ENCODE measurements at regions not wholly inside any gene's neighbourhood (a gene's known extent, or its start where the extent isn't known, plus 50 kb on each side); places are given as distances from the start of the nearest gene placed in this dataset.
"Not testable (repeated sequence)": the region's sequence is repeated elsewhere in the genome, so short reads cannot be mapped to it uniquely, and the experiment has no call there.

DNA sequence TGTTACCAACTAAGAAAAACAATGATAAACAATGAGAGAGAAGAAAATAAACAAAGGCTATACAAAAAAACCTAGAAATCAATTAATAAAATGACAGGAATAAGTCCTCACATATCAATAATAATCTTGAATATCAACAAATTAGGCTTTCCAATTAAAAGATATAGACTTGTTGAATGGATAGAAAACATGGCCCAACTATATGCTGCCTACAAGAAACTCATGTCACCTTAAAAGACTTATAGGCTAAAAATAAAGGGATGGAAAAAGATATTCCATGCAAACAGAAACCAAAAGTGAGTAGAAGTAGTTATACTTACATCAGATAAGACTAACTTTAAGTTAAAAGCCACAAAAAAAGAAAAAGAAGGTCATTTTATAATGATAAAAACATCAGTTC lies 183.9 kb downstream of the MYRFL start:
- no peak for DNase-seq

DNA sequence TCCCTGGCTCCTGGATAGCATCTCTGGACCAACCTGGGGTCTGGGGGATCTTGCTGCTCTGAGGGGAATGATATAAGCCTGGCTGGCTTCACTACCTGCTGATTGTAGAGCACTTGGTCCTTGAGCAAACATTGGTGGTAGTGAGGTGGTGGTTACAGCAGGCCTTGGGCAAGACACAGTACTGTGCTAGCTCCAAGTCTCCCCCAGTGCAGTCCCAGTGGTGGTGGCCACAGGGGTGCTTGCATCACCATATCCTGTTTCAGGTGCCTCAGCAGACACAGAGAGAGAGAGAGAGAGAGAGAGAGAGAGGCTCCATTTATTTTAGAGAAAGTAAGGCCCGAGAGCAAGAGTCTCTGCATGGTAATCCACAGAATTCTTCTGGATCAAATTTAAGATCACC lies 186.3 kb downstream of the MYRFL start:
- DNase-seq = no peak

DNA sequence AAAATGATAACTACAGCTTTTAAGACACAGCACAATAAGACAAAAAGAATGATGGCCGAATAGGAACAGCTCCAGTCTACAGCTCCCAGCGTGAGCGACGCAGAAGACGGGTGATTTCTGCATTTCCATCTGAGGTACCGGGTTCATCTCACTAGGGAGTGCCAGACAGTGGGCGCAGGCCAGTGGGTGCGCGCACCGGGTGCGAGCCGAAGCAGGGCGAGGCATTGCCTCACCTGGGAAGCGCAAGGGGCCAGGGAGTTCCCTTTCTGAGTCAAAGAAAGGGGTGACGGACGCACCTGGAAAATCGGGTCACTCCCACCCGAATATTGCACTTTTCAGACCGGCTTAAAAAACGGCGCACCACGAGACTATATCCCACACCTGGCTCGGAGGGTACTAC lies 188.0 kb downstream of the MYRFL start:
- not testable (repeated sequence) for DNase-seq

DNA sequence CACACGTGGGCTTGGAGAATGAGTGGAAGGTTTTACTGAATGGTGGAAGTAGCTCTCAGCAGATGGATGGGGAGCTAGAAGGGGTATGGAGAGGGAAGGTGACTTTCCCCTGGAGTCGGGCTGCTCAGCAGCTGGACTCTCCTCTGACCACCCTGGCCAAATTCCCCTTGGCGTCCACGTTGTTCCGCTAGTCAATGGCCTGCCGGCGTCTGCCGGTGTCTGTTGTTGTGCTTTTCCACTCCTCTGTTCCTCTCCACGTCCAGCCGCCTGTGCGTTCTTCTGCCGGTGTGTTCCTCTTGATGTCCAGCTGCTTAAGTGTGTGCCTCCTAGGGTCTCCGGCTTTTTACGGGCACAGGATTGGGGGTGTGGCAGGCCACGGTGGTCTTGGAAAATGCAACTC lies 203.5 kb downstream of the MYRFL start:
- no peak for DNase-seq

DNA sequence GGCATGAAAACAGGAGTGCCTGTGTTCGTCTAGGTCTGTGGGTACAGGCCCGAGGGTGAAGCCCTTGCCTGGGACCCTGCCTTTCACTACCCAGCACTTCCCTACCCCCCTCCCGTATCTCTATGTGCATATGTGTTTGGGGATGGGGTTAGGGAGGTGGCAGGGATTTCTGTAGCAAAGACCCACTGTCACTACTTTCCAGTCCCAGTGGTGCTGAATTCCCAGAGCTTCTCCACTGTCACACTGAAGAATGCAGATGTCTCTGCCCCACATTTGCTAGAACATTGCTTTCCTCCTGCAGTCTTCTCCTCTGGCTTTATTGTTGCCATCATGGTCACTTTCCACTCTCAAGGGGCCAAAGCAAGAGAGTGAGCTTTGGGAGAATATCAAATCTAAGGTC lies 203.9 kb downstream of the MYRFL start:
- DNase-seq = no peak

DNA sequence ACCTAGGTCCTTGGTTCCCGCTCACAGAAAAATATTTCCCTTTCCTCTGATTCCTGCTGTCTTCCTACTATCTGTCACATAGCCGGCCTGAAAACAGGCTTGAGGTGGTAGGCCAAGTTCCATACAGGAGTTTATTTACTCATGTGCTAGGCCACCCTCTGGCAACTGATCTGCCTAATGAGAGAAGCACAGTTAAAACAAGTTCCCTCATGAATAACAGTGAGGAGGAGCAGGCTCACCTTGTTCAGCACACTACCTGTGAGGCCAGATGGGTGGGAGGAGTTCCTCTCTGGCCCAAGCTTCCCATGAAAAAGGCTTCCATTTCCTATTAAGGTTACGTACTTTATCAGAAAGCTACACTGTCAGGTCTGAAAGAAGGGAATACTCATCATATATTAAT lies 206.0 kb downstream of the MYRFL start:
- no peak for DNase-seq

DNA sequence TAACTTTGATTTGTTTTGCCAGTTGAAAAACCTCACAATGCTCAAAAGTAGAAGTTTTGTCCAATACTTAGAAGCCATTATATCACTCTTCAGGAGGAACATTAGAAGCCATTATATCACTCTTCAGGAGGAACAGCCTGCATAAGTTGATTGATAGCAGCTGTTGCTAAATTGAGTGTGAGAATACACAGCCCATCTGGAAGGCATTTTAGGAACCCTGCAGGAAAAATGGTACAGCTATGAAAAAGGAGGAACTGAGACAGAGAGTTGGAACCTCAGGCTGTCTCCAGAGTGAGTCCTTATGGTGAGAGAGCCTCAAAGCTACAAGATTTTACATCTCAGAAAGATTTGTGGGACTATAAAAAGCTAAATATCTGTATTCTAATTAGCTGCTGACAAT lies 207.0 kb downstream of the MYRFL start:
- DNase-seq = no peak

DNA sequence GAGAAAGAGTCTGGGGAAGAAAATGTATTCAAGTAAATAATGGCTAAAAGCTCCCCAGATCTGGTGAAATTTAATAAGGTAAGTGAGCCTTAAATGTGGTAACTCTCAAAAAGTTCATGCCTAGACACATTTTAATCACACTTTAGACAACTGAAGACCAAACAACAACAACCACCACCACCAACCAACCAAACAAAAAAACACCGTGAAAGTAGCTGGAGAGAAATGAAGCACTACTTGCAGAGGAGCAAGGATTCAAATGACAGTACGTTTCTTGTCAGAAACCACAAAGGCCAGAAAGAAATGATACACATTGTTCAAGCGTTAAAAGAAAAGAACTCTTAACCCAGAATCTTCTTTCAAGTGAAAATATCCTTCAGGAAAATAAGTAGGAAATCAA lies 208.3 kb downstream of the MYRFL start:
- DNase-seq = no peak

DNA sequence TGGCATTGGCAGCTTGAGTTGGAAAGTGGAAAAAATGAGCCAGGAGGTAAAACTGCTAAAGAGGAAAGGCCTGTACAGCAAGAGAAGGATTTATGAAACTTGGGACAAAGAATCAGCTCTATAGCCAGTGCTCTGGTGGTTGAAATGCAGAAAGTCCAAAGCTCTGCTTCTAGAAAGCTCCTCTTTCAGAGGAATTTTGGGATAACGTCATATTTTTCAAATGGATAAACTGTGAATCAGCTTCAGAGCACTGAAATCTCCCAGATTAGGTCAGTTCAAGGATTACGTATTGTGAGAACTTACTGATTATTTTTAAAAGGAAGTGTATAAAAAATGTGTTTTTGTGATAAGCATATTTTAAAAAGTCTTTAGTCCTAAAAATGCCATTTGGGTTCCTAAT lies 203.1 kb upstream of the CNOT2 start:
- no peak for DNase-seq

DNA sequence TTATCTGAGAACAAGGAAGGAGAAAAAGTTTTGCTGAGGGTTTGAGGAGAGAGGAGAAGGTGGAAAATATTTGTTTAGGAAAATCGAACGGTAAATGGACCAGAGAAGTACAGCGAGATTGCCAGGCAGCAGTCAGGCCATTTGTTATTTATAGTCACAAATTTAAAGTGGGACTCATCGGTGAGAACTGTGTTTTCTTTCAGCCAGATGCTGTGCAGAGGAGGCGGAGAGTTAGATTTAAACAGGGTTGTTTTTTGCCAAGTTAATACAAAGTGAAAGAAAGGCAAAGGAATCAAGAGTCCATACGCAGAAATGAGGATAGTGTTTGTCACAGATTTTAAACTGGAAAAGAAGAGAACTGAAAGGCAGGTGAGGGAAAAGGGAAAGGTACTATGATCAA lies 200.6 kb upstream of the CNOT2 start:
- no peak for DNase-seq

DNA sequence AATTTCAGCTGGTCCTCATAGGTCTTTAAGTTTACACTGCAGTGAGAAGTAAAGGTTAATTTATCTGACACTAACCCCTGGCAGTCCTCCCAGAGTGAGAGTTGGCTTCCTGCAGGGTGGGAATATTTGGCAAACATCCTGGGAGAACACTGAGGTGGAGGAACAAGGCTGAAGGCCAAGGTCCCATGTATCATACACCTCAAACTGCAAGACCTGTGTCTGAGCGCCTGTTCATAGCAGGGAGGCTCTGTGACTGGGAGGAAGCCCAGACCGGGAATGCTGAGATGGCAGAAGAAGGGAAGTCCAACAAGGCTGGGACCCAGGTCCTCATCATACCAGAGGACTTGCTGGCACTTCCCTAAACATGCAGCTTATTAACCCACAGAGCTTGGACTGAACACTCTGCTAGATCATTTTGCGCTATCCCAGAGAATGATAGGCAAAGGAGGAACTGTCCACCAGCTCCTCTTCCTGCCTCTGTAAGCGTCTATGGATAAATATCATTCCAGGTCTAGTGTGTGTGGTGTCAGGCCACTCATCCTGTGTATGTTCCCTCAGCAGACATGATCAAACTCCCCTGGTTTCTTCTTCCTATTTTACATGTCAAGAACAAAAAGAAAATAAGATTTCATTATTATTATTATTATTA lies 199.6 kb upstream of the CNOT2 start:
- no peak for DNase-seq

DNA sequence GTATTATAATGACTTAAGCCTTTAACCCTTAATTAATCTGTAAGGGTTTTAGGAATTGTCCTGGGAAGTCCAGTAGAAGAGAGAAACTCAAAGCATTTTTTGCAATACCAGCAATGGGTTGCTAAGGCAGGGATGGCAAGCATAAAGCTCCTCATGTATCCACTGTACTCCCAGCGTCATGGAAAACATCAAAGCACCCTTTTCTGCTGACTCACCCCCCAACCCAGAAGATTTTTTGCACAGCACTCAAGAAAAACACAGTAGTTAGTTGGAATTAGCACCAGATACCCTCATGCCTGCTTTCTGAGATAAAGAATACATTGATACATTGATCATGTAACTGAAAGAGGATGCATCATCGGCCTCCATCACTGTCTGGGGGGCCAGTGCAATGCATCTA lies 199.1 kb upstream of the CNOT2 start:
- DNase-seq = no peak

DNA sequence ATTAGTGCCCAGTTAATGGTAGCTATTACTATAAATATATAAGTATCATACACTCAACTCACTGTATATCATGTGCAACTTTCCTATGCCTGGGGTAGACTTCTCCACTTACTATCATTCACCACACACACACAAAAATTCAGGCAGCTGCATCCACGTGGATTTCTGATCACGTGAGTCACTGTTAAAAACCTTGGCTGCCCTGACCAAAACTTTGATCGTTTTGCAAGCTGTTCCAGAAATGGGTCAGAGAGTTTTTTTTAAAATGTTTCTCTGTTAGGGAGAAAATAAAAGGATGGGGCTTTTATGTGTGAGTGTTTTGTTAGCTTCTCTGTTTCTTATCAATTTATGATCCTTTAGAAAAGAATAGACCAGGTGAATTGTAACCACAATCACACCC lies 198.2 kb upstream of the CNOT2 start:
- DNase-seq = no peak

DNA sequence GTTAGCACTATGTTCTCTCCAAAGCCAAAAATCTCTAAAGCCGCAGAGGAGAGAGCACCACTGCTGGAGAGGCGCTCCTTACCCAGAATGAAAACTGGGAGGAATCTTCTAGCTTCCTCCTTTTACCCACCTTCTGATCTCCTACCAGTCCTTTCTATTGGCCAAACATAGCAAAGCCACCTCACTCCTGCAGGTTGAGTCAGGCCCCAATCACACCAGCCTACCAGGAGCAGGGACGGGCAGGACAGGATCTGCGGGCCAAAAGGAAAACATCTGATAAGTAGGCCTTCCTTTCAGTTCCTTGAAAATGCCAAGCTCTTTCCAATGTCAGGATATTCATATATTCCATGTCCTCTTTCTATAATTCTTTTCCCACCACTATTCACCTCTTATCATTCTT lies 197.7 kb upstream of the CNOT2 start:
- no peak for DNase-seq

DNA sequence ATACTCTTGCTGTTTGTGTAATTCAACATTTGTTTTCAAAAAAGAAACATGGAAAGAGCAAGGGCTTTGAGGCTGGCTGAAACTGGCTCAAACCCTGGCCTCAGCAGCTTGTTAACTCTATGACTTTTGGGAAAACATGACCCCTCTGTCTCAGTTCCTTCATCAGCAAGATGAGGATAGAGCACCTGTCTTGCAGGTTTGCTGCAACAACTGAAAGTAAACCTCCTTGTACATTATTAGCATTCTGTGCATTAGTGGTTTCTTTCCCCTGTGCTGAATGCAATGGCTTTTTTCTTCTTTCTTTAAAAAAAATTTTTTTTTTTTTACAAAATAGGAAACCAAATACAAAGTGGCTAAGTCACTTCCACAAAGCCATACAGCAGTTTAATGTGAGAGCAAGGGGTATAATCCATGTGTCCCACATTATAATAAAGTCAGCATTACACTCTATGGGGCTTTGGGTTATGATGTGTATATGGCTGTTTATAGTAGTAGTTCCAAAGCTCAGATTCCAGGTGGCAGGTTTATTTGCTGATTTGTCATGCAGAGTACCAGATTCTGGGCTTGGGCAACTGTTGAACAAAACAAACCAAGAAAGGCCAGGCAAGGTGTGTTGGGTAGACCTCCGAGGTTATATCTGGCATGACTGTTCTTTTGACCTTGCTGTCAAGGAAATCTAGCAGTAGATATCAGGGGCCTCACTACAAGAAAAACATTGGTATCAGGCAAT lies 194.5 kb upstream of the CNOT2 start:
- no peak for DNase-seq

DNA sequence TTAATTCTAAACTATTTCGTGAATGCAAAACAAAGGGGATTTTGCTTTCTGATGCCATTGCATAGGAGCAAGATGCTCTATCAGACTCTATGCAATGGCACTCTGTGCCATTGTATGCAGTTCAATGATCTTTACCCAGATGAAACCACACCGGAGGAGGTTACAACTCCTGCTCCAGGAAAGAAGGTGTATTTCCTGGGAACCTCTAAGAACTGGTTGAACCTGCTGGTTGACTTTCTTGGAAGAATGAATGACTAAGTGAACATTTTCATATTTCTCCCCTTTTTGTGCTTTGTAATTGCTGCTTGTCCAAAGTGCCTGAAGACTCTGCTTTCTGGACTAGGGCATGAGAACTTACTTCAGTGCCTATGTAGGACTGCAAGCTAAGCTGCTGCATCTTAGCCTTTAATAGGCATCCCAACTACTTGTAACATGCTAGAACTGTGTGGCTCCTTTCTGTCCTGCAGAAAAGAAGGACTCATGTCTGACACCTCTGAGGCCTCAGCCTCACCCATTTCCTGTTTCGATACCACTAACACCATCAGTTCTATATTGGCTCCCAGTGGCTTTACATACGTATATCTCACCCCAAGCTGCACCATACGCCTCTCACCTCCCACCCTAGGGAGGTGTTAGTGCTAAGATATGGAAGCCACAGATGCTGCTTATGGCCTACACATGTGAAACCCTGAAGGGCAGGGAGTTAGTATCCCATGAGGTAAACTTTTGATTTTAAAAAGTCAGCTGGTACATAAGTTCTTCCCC lies 193.5 kb upstream of the CNOT2 start:
- DNase-seq = no peak

DNA sequence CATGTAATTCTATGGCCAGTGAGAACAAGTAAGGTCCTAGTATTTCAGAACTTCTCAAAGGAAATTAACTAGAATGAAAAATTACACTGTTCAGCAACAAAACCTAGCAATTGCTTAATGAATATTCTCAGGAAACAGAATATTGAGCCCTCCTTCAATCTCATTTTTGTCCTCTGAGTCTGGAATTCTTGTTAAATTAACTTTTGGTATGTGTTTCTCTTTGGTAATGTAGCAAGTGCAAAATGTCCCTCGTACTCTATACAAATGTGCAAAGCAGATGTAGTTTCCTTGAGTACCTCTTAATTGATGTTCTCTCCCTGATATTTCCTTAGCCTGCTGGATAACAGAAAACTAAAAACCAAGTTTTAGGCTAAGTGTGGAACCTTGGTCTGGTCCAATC lies 190.8 kb upstream of the CNOT2 start:
- no peak for DNase-seq

DNA sequence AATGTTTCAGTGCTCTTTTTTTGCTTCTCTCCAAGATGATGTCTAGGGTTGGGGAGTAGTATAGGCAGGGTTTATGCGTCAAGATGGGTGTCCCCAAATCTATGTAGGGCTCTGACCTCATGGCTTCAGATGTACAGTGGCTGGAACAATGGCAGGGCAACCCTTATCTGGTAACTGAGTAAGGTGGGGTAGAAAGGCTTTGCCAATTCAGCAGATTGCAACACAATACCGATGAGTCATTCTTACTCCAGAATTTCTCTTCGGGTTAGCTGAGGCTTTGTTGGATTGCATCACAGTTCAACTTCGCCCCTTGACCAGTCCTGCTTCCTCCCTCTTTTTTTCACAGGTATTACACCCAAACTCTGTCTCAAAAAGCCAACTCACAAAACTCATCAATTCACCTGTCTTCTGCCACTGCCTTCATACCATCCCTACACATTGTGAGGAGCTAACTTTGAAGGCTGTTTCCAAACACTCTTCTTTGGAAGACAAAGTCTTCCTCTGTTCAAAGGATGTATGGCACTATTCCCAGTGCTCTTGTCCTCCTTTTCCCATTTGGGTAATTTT lies 190.2 kb upstream of the CNOT2 start:
- DNase-seq = no peak

DNA sequence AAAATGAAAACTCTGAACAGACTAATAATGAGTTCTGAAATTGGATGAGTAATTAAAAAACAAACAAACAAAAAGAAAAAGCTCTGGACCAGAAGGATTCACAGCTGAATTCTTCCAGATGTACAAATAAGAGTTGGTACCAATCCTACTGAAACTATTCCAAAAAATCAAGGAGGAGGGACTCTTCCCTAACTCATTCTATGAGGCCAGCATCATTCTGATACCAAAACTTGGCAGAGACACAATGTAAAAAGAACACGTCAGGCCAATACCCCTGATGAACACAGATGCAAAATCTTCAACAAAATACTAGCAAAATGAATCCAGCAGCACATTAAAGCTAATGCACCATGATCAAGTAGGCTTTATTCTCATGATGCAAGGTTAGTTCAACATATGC lies 183.9 kb upstream of the CNOT2 start:
- no peak for DNase-seq

DNA sequence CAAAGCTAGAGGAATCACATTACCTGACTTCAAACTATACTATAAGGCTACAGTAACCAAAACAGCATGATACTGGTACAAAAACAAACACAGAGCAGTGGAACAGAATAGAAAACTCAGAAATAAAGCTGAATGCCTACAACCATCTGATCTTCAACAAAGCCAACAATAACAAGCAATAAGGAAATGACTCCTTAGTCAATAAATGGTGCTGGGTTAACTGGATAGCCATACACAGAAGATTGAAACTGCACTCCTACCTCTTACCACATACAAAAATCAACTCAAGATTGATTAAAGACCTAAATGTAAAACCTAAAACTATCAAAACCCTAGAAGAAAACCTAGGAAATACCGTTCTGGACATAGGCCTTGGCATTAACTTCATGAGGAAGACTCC lies 182.6 kb upstream of the CNOT2 start:
- no peak for DNase-seq

DNA sequence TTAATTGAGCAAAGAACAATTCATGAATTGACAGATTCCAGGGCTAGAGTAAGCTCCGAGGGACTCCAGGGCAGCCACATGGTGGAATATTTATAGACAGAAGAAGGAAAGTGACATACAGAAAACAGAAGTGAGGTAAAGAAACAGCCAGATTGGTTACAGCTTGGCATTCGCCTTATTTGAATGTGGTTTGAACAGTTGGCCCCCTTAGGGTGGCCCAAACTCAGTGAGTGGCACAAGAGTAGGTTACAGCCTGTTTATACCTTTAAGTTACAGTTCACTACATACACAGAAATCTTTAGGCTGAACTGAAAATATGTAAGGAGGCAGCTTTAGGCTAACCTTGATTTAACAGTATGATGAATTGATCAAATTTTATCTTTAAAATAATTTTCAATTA lies 174.5 kb upstream of the CNOT2 start:
- no peak for DNase-seq

DNA sequence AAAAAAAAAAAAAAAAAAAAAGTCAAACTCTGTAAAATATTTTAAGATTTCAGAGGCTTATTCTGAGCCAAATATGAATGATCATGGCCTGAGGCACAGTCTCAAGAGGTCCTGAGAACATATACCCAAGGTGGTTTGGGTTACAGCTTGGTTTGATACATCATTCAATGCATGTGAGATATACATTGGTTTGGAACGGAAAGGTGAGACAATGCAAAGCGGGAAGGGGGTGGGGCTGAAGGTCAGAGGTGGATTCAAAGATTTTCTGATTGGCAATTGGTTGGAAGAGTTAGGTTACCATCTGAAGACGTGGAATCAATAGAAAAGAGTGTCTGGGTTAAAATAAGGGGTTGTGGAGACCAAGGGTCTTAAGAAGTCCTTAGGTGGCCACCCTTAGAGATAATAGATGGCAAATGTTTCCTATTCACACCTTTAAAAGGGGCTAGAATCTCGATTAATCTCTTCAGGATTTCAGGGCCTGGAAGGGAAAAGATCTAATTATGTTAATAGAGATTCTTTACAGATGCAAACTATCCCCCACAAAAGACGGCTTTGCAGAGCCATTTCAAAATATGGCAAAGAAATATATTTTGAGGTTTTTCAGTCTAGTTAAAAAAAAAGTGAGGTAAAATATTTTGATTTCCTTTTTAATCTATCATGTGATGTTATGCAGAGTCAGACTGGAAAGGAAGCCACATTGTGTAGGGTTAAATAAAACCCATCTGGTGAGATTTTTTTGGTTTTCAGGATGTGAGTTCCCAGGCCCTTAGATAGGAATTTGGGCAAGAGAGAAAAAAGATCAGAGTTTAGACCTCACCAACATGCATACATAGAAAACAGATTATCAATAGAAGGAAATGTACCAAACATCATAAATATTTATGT lies 173.8 kb upstream of the CNOT2 start:
- DNase-seq = no peak
